Upper lobe of left lung (tissue), 6 donors: ENCODE measurements at regions not wholly inside any gene's neighbourhood (a gene's known extent, or its start where the extent isn't known, plus 50 kb on each side); places are given as distances from the start of the nearest gene placed in this dataset.

Experiments
- ATAC-seq, 2 donors: fragments of 200-7000 bp; cut with Tn5 transposase; one replicate each; pipeline ENCODE4 v1.9.1; 2022; ENCODE audit warnings: mild to moderate bottlenecking in 2 of 2, moderate library complexity in 2 of 2; ENCODE audit not compliant: low FRiP score in 2 of 2
- DNase-seq, 2 donors: peaks; one replicate each; pipeline ENCODE4 v3.0.0-alpha.2; 2019 to 2020
- H3K27ac ChIP-seq, 4 donors: fragments of 200-600 bp; sonication (generic); one replicate each; pipeline ENCODE4 v1.5.1; 2016 to 2019
- H3K27me3 ChIP-seq, 4 donors: fragments of 200-600 bp; sonication (generic); one replicate each; pipeline ENCODE4 v1.5.1; 2017 to 2019
- H3K36me3 ChIP-seq, 4 donors: fragments of 200-600 bp; sonication (generic); one replicate each; pipeline ENCODE4 v1.5.1; 2016 to 2019
- H3K4me1 ChIP-seq, 4 donors: fragments of 200-600 bp; sonication (generic); one replicate each; pipeline ENCODE4 v1.5.1; 2018 to 2019
- H3K4me3 ChIP-seq, 4 donors: fragments of 200-600 bp; sonication (generic); one replicate each; pipeline ENCODE4 v1.5.1; 2017 to 2019; ENCODE audit warnings: mild to moderate bottlenecking in 2 of 4, moderate library complexity in 1 of 4
- H3K9me3 ChIP-seq, 4 donors: fragments of 200-600 bp; sonication (generic); one replicate each; pipeline ENCODE4 v1.5.1; 2018 to 2019
- CTCF ChIP-seq, 6 experiments: fragments of 450-650 bp in 4 of 6; fragments of 200-600 bp in 2 of 6; sonication (generic) in 2 of 6; IDR thresholded peaks; one replicate each; pipeline ENCODE4 v1.5.1; 2016 to 2019; ENCODE audit warnings: antibody characterized with exemption in 6 of 6
- EP300 ChIP-seq, 4 donors: sonication (generic); formaldehyde crosslinking; IDR thresholded peaks; one replicate each; pipeline ENCODE4 v1.5.1; 2017; ENCODE audit warnings: antibody characterized with exemption in 4 of 4, control low read depth in 2 of 4
- POLR2A ChIP-seq, 4 donors: fragments of 450-650 bp; IDR thresholded peaks; one replicate each; pipeline ENCODE4 v1.5.1; 2016 to 2017; ENCODE audit warnings: antibody characterized with exemption in 4 of 4, mild to moderate bottlenecking in 2 of 4
- POLR2AphosphoS5 ChIP-seq, 2 donors: sonication (generic); formaldehyde crosslinking; IDR thresholded peaks; one replicate each; pipeline ENCODE4 v1.5.1; 2017; ENCODE audit warnings: antibody characterized with exemption in 2 of 2
- WGBS, 2 donors: methylation state at CpG; one replicate each; pipeline ENCODE4 v1.1.5; 2017 to 2018; 5-methylcytosine and 5-hydroxymethylcytosine counted together
- donor health status: DM: no; HTN: no; CAD: no; lungs with moderate emphysema.
- donor health status: DM: no; HTN: yes; CAD: no; lungs with severe emphysema.

GRCh38 chr14:100434911-100435438 is 111.8 kb downstream of the SLC25A47 start:
- Histone ChIP-seq H3K27ac (no peak overlapping the region), H3K4me1 (peaks cover 13 to 36% (median 20%) of the 10 kb centered on the region in 4 donors), H3K36me3 (no peaks in the 10 kb centered on the region), H3K9me3 (no peaks in the 10 kb centered on the region), H3K27me3 (no peaks in the 10 kb centered on the region), H3K4me3 (no peak overlapping the region)
- 82 to 85% methylated on average over 4 to 6 of the region's 6 CpGs for WGBS, 2 donors
- TF ChIP-seq EP300 (IDR thresholded peaks at IDR 0.05): no peak
- TF ChIP-seq POLR2AphosphoS5 (IDR thresholded peaks at IDR 0.05): no peak
- no peak for TF ChIP-seq CTCF (IDR thresholded peaks at IDR 0.05)
- no peak for TF ChIP-seq POLR2A (IDR thresholded peaks at IDR 0.05)
- DNase-seq (no peak), ATAC-seq (no peak)

- ATAC-seq (no peak), DNase-seq (no peak)
- Histone ChIP-seq H3K4me3 (no peak overlapping the region), H3K9me3 (no peaks in the 10 kb centered on the region), H3K4me1 (peaks cover 18 to 41% (median 24%) of the 10 kb centered on the region in 4 donors), H3K27me3 (no peaks in the 10 kb centered on the region), H3K27ac (no peak overlapping the region), H3K36me3 (no peaks in the 10 kb centered on the region)
- TF ChIP-seq POLR2AphosphoS5 (IDR thresholded peaks at IDR 0.05) (no peak), CTCF (IDR thresholded peaks at IDR 0.05) (no peak), EP300 (IDR thresholded peaks at IDR 0.05) (no peak), POLR2A (IDR thresholded peaks at IDR 0.05) (no peak)
- 85 to 86% methylated on average over 3 of the region's 3 CpGs for WGBS, 2 donors
These were observed 112.3 kb downstream of the SLC25A47 start for GRCh38 chr14:100435459-100435858.

GRCh38 chr14:100436745-100437406 is 113.7 kb downstream of the SLC25A47 start:
- no peak for ATAC-seq
- 83 to 85% methylated on average over 7 of the region's 7 CpGs for WGBS, 2 donors

GRCh38 chr14:100438271-100438670 is 115.1 kb downstream of the SLC25A47 start:
- TF ChIP-seq POLR2A (IDR thresholded peaks at IDR 0.05): no peak
- TF ChIP-seq EP300 (IDR thresholded peaks at IDR 0.05): no peak
- TF ChIP-seq CTCF (IDR thresholded peaks at IDR 0.05): no peak
- TF ChIP-seq POLR2AphosphoS5 (IDR thresholded peaks at IDR 0.05): no peak
- Histone ChIP-seq H3K27ac (no peak overlapping the region), H3K4me1 (peaks cover 30 to 56% (median 35%) of the 10 kb centered on the region in 4 donors), H3K9me3 (no peaks in the 10 kb centered on the region), H3K4me3 (no peak overlapping the region), H3K27me3 (no peaks in the 10 kb centered on the region), H3K36me3 (no peaks in the 10 kb centered on the region)
- DNase-seq (no peak), ATAC-seq (no peak)
- 84 to 90% methylated on average over 5 of the region's 5 CpGs for WGBS, 2 donors

More at GRCh38 chr14:100436745-100437406, 113.7 kb downstream of the SLC25A47 start:
- no peak for DNase-seq
- H3K4me1 ChIP-seq: peaks cover 30 to 55% (median 35%) of the 10 kb centered on the region in 4 donors
- no peaks in the 10 kb centered on the region for H3K27me3 ChIP-seq
- H3K9me3 ChIP-seq: no peaks in the 10 kb centered on the region
- H3K36me3 ChIP-seq: no peaks in the 10 kb centered on the region
- H3K27ac ChIP-seq: no peak overlapping the region
- no peak for TF ChIP-seq EP300 (IDR thresholded peaks at IDR 0.05)
- TF ChIP-seq POLR2AphosphoS5 (IDR thresholded peaks at IDR 0.05): no peak
- TF ChIP-seq POLR2A (IDR thresholded peaks at IDR 0.05): no peak
- no peak for TF ChIP-seq CTCF (IDR thresholded peaks at IDR 0.05)
- H3K4me3 ChIP-seq: no peak overlapping the region
